Mesenteric fat pad (tissue), 1 donor: ENCODE measurements at regions not wholly inside any gene's neighbourhood (a gene's known extent, or its start where the extent isn't known, plus 50 kb on each side); places are given as distances from the start of the nearest gene placed in this dataset.

Experiments used
- DNase-seq: peaks from one replicate; pipeline ENCODE4 v3.0.0-alpha.2; 2020; ENCODE audit warnings: low spot score
- donor health status: DM: yes; HTN: yes; CAD: no.

- DNase-seq, result no peak
Observed at GRCh38 chr3:127088511-127089351, 104.2 kb upstream of the PRR23E start.

DNA sequence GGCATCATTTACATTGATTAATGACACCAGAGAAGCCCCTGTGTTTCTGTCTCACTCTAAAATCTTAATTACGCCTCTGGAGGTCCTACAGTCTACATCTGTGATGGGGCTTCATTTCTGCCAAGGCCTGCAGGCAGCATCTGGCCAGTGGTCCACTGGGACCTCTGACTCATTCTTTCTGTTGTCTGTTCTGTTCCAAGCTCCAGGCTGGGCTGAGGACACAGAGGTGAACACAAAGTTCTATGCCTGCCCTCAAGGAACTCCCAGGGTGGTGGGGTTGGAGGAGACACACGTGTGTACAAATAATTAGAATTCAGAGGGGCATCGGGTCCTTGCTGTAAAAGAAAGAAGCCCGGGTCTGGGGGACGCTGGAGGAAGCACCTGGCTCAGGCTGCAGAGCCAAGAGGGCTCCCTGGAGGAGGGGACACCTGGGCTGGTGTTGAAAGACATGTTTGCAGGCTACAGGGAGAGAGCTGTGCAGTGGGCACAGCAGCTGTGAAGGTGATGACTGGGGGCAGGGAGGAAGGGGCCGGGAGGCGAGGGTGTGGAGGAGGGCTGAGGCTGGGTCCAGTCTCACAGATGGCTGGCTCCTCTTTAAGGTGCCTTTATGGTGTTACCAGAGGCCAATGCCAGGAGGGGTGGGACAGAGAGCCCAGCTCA is 103.3 kb upstream of the PRR23E start:
- no peak for DNase-seq

GRCh38 chr3:127090218-127091160 is 102.4 kb upstream of the PRR23E start:
- no peak for DNase-seq

- no peak for DNase-seq
Observed at GRCh38 chr3:127091376-127091775, 101.6 kb upstream of the PRR23E start.

DNA sequence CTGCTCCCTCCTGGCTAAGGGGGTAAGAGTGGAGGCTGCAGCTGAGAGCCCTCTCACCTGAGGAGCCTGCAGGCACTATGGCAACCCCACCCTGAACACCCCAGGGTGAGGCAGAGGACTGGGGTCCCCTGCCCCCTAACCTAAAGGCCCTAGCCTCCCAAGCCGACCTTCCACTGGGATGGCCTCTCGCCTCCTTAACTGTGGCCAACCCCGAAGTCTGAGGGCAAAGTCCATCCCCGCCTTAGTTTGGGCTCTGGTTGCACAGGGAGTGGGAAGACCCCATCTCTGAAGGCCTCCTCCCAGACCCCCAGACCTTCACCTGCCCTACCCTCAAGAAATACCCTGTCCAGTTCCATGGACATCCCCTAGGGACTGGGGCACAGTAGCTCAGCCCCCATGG is 100.6 kb upstream of the PRR23E start:
- no peak for DNase-seq

GRCh38 chr3:127092776-127093175 is 100.2 kb upstream of the PRR23E start:
- DNase-seq, result no peak

- DNase-seq, result no peak
Observed at GRCh38 chr3:127093312-127093711, 99.6 kb upstream of the PRR23E start.

DNA sequence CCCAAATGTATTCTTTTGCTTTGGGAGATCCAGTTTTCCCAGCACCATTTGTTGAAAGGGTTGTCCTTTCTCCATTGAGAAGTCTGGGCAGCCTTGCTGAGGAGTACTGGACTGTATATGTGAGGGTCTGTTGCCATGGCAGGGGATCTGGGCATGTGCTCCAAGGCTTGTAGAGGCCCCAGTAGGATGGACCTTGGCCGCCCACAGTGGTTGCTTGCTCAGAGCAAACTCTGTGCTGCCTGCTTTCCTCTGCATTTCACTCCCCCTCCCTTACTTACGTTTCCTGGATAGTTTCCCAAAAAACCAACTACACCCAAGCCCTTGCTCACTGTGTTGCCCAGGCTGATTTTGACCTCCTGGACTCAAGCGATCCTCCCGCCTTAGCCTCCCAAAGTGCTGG is 97.2 kb upstream of the PRR23E start:
- no peak for DNase-seq

DNA sequence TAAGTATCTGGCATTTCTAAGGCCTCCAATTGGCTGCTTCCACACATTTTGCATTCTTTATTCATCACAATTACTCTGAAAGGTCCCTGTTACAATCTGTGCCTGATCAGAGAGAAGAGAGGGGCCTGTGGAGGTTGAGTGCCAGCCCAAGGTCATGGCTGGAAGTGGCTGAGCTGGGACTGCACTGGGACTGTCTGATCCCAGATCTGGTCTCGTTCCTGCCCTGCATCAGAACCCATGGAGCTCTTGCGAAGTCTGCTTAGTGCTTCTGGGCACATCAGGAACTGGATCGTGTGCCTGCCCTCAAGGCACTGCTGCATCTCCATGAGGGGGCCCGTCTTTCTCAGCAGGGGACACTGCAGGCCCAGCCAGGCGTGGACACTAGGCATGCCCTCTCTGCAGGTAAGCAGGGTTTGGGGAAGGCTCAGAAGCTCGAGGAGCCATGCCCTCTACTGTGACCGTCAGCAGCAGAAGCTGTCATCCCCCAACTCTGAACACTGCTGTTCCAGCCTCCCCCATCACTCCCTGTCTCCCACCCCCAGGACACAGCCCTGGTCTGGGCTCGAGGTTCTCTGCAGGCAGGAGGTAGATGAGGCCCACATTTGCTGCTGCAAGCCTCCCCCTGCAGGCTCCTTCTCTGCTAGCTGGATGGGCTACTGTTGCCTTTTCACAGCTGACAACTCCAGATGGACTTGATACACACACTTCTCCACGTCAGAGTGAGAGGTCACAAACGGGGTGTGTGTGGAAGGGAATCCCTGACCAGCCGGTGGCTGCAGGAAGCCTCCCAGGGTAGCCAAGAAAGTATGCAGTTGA is 96.5 kb upstream of the PRR23E start:
- DNase-seq, result no peak

DNA sequence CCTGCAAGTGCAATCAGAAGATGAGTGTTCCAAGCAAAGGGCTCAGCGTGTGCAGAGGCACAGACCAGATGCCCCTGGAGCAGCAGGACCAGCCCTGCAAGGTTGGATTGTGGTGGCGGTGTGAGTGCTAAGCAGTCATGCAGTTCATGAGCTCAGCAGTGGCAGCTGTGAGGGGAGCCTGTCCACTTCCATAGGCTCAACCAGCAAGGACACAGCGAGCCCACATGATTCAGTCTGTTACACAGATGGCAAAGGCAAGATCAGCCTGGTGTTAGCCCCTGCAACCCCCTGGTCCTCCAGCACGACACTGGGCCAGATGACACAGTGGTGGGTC is 95.9 kb upstream of the PRR23E start:
- DNase-seq, result no peak

- DNase-seq, result no peak
Observed at GRCh38 chr3:127097481-127097880, 95.5 kb upstream of the PRR23E start.

DNA sequence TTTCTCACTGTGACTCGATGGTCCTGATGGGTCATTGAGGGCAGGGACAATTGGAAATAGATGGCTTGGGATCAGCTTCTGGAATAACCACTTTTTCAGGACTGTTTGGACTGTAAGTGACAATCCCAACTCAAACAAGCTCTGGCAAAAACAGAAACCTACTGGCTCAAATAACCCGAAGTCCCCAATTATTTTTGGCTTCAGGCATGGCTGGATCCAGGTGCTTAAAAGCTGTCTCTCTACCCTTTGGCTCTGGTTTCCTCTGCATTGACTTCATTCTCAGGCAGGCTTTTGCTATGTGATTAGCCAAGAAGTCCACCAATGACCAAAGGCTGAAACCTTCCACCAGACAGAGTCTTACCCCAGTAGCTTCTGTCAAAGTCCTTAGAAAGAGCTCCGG is 92.9 kb upstream of the PRR23E start:
- no peak for DNase-seq

DNA sequence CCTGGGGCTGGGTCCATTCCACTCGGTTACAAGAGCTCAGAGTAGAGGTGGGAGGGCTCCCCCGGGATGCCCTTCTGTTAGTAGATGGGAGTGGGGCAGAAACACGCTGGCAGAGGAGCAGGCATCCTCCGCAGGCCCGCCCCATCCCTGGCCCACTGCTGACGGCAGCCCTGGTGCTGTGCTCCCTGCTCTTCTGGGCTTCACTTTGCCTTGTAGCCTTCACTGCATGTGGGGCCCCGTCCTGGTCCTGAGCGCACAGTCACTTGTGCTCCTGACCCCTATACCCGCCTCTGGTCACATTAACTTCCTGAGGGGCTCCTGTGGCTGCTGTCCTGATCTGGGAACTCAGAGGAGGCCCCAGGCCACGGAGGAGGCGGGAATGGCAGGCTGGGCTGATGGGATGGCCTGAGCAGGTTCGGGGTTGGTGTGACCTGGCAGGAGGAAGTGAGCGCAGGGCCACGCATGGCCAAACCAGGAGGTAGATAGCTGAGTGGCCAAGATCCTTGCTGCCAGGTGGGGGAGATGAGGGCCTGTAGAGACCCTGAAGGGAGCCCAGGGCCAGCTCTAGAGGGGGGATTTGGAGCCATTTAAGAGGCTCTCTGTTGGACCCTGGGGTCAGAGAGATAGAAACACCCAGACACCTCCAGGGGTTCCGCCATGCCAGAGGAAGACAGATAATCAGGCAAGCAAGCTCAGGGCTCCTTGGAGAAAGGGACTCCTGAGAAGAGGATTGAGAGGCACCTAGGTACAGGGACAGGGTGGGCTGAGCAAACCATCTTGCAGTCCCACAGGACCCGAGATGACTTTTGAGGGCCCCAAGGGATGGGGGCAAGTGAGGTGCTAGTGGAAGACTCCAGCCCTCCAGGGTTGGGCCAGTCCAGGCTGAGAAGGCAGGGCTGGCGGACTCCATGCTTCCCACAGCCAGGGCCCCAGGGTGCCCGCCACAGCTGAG is 92.2 kb upstream of the PRR23E start:
- no peak for DNase-seq

- DNase-seq, result no peak
Observed at GRCh38 chr3:127101411-127102187, 91.3 kb upstream of the PRR23E start.

GRCh38 chr3:127102188-127102520 is 90.8 kb upstream of the PRR23E start:
- DNase-seq, result no peak

DNA sequence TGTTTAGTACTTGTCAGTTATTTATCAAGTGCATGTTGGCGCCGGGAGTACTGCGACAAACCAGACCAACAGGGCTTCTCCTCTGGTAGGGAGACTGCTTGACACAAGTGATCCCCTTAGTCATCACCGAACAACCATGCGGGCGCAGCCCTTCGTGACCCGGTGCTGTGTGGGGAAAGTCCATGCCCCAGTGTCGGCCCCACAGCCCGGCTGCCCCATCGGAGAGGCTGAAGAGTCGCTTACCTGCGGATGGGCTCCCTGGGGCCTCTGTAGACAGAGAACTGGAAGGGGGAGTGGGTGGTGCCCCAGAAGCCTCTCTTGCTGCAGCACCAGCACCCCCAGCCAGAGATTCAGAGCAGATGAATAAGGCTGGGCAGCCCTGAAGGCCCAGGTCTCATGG is 90.3 kb upstream of the PRR23E start:
- peak; percentile 77 for DNase-seq

GRCh38 chr3:127103080-127103479 is 89.9 kb upstream of the PRR23E start:
- DNase-seq, result no peak

DNA sequence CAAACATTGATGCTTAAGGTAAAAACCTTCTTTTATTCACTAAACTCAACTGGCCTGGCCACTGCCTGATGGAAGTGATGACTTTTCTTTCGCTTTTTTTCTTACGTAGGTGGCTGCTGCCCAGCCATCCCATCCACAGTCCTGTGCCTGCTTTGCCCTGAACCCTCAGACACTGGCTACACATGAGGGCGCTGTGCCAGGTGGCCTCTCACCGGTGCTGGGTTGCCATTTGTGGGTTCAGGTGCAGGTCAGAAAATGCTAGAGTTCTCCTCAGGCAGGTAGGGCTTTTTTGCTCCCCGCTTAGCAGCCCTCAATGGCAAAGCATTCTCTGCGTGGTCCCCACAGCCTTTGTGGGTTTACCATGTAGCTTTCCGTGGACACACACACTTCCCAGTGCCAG is 88.3 kb upstream of the PRR23E start:
- DNase-seq, result no peak

- DNase-seq, result peak; percentile 88
Observed at GRCh38 chr3:127105587-127105986, 87.3 kb upstream of the PRR23E start.
